ENCODE measurements at regions not wholly inside any gene's neighbourhood (a gene's known extent, or its start where the extent isn't known, plus 50 kb on each side); places are given as distances from the start of the nearest gene placed in this dataset.

- no peak for TF ChIP-seq CTCF (IDR thresholded peaks at IDR 0.05; ENCODE audit: insufficient read depth, low read length, severe bottlenecking)
Observed at GRCh38 chr2:4693266-4693665, 989.9 kb downstream of the DCDC2C start.

GRCh38 chr2:4695281-4695861, 992.0 kb downstream of the DCDC2C start:
- H3K4me3 ChIP-seq (ENCODE audit: low read depth, low read length), result no peak overlapping the region
- DNase-seq (ENCODE audit: low read depth), result no peak
- no peaks in the 10 kb centered on the region for H3K36me3 ChIP-seq (ENCODE audit: control insufficient read depth, insufficient read depth, low read length)
- no peaks in the 10 kb centered on the region for H3K27me3 ChIP-seq (ENCODE audit: control insufficient read depth, insufficient read depth, low read length)
- no peak for TF ChIP-seq CTCF (IDR thresholded peaks at IDR 0.05; ENCODE audit: insufficient read depth, low read length, severe bottlenecking)
- FAIRE-seq, result no peak

More at GRCh38 chr2:4693266-4693665, 989.9 kb downstream of the DCDC2C start:
- DNase-seq (ENCODE audit: low read depth) (no peak), FAIRE-seq (no peak)
- no peaks in the 10 kb centered on the region for H3K36me3 ChIP-seq (ENCODE audit: control insufficient read depth, insufficient read depth, low read length)
- no peaks in the 10 kb centered on the region for H3K27me3 ChIP-seq (ENCODE audit: control insufficient read depth, insufficient read depth, low read length)
- no peak overlapping the region for H3K4me3 ChIP-seq (ENCODE audit: low read depth, low read length)

GRCh38 chr2:4715065-4715464, 977.1 kb upstream of the SOX11 start:
- no peak for DNase-seq (ENCODE audit: low read depth)
- Histone ChIP-seq H3K4me3 (ENCODE audit: low read depth, low read length) (no peak overlapping the region), H3K36me3 (ENCODE audit: control insufficient read depth, insufficient read depth, low read length) (no peaks in the 10 kb centered on the region), H3K27me3 (ENCODE audit: control insufficient read depth, insufficient read depth, low read length) (no peaks in the 10 kb centered on the region)
- no peak for TF ChIP-seq CTCF (IDR thresholded peaks at IDR 0.05; ENCODE audit: insufficient read depth, low read length, severe bottlenecking)
- FAIRE-seq, result no peak

- no peaks in the 10 kb centered on the region for H3K27me3 ChIP-seq (ENCODE audit: control insufficient read depth, insufficient read depth, low read length)
- H3K4me3 ChIP-seq (ENCODE audit: low read depth, low read length), result no peak overlapping the region
- no peak for FAIRE-seq
- no peak for DNase-seq (ENCODE audit: low read depth)
- no peak for TF ChIP-seq CTCF (IDR thresholded peaks at IDR 0.05; ENCODE audit: insufficient read depth, low read length, severe bottlenecking)
- H3K36me3 ChIP-seq (ENCODE audit: control insufficient read depth, insufficient read depth, low read length), result no peaks in the 10 kb centered on the region
Observed at GRCh38 chr2:4718777-4719176, 973.4 kb upstream of the SOX11 start.

- no peak for DNase-seq (ENCODE audit: low read depth)
- no peak for FAIRE-seq
Observed at GRCh38 chr2:4725618-4726017, 966.6 kb upstream of the SOX11 start.

More at GRCh38 chr2:4725618-4726017, 966.6 kb upstream of the SOX11 start:
- H3K27me3 ChIP-seq (ENCODE audit: control insufficient read depth, insufficient read depth, low read length), result no peaks in the 10 kb centered on the region
- no peak for TF ChIP-seq CTCF (IDR thresholded peaks at IDR 0.05; ENCODE audit: insufficient read depth, low read length, severe bottlenecking)
- no peak overlapping the region for H3K4me3 ChIP-seq (ENCODE audit: low read depth, low read length)
- no peaks in the 10 kb centered on the region for H3K36me3 ChIP-seq (ENCODE audit: control insufficient read depth, insufficient read depth, low read length)
